ENCODE measurements at regions not wholly inside any gene's neighbourhood (a gene's known extent, or its start where the extent isn't known, plus 50 kb on each side); places are given as distances from the start of the nearest gene placed in this dataset.

DNA sequence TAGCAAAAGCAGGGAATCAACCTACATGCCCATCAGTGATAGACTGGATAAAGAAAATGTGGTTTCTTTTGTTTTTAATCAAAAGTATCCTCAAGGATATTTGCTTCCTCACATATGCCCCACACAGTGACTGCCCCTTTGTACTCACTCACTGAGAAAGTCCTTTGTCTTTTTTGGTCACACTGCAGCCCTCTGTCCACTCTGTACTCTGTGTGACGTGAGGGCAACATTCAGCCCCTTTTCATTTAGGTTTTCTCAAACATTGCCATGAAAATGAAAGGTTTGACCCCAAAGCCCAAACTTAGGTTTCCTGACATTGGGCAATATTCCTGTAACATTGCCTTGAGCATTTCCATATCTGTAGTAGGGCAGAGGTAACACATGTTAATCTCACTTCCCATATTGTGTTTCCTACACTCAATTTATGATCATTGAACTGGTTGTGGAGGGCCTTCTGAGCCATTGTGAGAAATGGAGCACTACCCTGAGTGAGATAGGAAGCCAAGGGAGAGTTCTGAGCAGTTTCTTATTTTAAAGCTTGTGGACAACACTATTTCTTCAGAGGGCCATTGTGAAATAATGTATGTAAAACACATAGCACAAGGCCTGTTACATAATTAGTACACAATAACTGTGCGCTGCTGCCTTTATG, 501.9 kb upstream of the C1orf87 start:
- DNase-seq: no peak

DNA sequence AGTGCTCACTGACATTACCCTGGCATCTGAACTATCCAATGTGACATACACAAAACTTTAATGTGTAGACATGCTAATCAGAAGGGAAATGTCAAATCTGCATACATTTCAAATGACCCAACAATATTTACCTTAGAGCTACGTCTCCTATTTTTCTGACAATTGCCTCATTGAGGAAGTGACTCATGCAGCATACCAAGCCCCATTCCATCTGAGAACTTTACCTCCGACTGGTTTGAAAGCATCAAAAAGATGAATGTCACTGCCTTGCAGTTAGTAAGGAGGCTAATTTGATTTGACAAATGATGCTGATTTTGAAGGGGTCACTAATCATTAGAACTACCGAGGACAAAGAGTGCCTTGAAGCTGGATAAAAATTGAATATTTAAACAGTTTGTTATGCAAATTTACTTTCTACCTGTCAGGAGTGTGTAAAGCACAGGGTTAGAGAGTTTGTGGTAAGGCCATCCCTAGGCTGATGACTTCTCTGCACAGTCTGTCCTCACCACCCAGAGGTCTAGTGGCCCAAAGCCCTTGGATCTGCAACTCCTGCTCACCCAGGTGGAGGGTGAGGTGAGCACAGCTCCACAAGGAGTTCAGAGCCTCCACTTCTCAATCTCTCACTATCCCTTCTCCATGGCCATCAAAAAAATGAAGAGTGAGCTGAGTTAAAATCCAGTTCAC, 500.3 kb upstream of the C1orf87 start:
- DNase-seq: no peak

DNA sequence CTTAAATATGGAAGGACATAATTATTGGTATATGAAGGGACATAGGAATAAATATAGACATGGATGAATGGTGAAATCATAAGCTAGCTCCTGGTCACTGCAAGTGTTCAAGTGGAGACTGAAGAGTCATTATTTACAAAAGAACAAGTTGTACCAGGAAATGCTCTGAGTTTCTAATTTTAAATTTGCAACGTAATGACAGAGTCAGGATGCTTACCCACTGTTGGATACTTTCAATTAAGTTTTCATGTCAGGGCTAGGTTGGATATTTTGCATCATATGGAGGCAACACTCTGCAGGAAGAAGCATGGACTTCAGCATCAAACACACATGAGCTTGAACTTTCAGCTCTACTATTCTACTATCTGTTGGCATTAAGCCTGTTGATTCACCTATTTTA, 499.6 kb upstream of the C1orf87 start:
- DNase-seq: no peak

DNA sequence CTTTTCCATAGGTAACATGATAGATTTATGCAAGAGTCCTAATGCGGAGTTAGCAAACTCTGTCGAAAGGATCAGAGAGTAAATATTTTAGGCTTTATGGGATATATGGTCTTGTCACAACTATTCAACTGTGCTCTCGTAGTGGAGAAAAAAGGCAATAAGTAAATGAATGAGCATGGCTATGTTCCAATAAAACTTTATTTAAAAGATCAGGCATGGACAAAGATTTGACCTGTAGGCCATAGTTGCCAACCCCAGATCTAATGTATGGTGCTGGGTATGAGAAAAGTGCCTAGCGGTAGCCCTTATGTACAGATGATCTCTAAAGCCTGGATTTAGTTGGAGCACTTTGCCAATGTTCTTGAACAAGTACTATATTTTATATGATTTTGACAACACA, 498.8 kb upstream of the C1orf87 start:
- no peak for DNase-seq

DNA sequence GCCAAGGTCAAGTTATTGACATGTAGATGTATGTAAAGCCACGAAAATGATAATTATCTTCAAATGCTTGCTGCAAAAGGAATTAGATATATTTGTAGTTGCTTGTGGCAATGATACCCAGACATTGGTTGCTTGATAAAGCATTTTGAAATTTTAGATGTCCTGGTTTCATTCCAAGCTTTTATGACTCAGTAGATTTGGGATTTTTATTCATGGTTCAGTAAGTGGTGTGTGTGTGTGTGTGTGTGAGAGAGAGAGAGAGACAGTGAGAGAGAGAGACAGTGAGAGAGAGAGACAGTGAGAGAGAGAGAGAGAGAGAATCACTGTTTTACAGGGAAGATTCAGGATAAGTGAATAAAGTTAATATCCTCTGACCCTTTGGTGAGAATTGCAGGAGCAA, 498.2 kb upstream of the C1orf87 start:
- no peak for DNase-seq

DNA sequence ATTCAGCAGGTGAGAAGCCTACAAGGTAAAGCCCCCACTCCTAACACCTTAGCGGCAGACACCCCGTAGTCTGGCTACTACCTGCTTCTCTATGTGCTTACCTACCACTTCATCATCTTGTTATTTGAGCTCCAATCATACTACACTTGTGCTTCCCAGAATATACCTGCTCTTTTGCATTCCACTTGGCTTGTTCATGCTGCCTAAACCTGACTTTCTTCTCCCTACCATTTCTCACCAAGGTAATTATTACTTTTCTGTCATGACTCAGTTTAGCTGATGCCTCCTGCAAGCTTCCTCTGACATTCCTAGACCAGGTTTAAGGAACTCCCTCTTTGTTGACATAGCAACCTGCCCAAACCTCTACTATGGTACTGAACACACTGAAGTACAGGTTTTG, 495.6 kb upstream of the C1orf87 start:
- DNase-seq: no peak

DNA sequence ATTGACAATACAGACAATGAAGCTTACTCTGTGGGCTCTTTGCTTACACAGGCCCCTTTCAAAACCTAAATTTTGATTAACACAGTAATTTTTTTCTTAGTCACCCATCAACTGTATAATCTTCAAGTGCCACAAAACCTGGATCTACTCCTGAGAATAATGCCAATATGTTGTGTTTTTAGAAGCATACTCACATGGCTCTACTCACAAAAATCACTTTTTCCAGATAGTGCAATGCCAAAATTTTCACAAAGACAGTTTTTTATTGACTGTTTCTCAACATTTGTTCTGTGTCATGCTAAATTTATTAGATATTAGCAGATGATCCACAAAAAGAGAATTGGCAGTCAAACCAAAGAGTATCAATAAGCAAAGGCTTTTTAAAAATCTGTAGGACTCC, 493.7 kb upstream of the C1orf87 start:
- DNase-seq: no peak

DNA sequence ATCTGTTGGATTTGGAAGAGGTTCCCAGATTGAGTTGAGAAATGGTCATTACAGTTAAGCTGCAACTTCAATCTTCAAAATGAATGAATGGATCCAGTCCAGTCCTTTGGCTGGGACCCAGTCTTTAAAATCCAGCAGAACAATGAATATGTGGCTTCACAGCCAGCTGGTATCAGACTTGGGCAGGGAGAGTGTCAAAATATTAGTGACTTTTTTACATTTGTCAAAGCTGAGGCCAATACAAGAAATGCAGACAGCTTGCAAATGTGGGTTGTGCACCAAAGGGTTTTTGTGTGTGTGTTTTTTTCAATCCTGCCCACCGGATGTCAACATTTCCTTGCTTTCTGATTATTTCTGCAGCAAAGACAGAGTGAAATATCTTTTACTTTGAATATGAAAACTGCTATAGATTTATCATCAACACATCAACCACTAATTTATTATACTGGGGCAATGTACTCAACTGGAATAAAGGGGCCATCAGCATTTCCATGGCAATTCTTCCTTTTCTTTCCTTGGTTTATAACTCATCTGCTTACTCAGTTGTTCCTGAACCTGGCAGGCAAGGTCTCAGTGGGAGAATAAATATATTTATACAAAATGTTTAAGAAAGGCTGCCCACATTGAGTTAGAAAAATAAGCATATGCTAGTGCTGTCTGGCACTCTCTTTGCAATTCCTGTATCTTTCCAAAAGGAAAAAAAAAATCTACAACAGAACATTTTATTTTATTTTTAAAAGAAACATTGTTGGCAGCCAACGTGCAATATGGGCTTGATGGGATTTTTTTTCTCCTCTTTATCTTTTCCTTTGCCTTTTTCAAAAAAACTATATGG, 491.6 kb upstream of the C1orf87 start:
- no peak for DNase-seq

DNA sequence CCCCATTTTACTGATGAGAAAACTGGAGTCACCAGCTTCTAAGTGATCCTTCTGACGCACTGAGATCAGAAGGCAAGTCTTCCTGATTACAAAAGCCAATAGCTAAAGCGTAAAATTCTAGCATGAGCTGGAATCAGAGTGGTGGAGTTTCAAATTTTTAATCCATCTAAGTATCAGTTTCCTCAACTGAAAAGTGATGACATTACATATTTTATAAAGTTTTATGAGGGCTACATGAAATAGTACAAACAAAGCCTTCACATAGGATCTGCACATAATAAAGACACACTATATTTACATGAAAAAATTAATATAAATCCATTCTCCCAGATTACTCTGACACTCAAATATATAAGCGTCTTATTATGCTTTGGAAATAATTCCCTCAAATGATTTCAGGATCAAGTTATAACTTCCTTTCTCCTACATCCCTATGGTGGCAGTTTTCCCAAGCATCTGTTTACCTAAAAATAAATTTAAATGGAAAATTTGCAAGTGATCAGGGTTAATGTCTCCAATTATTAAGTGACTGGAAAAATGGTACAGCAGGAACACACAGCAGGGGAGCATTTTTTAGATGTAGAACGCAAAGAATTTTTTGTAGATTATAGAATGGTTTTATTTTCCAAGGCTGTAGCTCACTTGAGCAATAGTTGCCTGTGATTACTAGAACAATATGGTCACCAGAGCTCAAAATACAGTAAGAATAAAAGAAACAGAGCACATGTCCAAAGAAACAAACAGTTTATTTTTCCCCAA, 490.4 kb upstream of the C1orf87 start:
- no peak for DNase-seq

DNA sequence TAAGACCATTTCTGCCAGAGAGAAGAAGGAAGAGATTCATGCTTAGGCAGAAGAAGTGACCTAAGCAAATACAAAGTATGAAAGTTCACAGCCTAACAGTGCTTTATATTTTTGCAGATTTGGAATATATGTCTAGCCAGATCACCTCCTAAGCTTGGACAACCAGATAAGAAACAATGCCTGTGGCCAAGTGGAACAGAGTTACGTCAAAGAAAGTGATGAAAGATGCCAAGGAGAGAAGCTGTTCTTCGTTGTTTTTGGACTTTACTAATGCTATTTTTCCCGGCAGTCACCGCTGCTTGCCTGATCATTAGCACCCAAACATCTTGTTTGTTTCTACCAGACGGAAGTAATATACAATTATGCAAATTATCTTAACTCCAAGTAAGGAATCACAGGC, 489.2 kb upstream of the C1orf87 start:
- no peak for DNase-seq

DNA sequence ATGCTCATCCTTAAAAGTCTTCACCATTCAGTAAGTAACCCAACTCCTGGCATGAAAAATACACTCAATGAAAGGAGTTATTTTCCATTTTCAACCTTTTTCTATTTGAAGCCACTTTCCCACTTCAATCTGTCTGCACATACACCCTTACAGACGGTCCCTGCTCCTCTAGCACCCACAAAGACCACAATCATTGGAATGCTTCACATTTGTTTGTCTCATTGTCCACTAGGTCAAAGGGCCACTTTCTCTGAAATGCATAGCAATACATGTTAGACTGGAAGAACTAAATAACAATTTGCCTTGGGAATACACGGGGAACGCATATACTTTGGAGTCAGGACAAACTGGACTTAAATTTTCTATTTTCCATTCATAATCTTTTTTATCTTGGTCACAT, 487.1 kb upstream of the C1orf87 start:
- DNase-seq: no peak

DNA sequence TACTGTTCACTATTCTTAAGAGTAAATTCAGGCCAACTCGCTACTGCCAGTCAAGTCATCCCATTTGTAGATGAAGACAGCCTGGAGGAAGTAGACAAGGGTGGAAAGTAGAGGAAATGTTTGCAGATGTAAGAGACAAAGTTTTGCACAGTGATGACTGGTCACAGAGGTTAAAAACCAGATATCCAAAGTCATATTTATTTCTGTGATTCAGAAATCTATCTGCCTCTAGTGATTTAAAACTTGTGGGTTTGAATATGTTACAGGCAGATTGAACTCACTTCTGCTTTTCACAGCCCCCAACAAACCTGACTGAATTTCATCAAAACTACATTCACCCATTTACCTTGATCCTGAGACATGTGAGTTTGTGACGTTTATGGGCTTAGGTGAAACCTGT, 484.7 kb upstream of the C1orf87 start:
- DNase-seq: no peak

DNA sequence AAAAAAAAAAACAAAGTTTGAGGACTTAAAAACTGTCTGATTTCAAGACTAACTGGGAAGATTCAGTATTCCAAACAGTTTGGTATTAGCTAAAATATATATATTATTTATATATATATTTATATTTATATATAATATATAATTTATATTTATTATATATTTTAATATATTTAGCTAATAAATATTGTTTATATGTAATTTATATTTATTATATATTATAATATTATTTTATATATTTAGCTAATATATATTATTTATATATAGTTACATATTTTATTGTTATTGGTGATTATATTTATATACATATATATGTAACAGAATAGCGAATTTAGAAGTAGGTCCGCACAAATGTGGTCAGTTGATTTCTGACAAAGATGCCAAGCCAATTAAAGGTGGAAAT, 480.2 kb upstream of the C1orf87 start:
- DNase-seq: no peak

DNA sequence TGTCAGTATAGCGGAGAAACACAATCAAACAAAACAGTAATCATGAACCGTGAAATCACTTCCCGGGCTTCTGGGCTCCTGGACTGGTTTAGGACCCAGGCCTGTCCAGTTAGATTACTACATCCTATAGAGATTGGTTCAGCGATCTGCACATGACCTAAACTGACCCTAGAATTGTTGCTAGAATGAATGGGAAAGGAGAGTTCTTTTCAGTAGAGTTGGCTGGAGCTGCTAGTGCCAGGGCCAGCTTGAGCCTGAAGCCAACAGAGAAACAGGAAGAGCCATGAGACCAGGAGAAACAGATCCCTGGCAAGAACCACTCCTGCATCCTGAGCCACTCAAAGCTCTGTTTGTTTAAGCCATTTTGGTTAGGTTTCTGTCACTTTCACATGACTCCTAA, 474.3 kb upstream of the C1orf87 start:
- DNase-seq: no peak

DNA sequence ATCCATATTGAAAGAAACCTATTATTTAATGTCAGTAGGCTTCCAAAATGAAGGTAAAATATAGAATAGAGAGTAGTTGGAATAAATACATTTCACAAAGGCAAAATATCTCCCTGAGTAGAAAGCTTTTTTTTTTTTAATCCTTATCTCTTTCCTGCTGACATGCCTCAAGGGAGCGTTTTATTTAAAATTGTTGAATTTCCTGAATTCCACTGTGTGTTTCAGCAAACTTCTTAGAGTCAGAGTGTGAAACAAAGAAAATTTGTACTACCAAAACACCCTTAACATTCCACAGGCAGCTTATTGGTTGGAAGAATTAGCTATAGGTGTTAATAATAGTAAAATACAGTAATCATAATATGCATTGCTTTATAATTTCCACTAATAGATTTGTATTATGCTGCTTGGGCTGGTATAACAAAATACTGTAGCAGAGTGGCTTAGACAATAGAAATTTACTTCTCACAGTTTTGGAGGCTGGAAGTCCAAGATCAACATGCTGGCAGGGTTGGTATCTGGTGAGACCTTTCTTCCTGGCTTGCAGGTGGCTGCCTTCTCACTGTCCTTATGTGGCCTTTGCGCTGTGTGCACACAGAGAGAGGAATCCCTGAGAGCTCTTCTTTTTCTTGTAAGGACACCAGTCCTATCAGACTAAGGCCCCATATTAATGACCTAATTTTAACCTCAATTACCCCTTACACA, 468.4 kb upstream of the C1orf87 start:
- DNase-seq: no peak

DNA sequence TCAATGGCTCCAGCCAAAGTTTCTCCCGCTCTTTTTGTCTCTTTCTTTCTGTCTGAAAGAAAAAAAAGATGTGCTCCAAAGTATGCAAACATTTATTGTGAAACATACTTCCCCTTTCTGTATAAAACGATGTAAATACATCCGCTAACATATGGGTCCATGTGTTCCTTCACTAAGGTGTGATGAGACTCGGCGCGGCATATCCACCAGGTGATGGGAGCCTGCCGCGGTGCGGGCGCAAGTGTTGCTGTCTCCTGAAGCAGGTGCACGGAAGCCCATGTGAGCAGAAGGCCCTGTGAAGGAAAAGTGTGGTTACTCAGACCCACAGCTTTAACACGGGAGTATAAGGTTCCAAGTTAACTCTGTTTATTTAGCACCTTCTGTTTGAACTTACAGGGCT, 466.6 kb upstream of the C1orf87 start:
- no peak for DNase-seq

DNA sequence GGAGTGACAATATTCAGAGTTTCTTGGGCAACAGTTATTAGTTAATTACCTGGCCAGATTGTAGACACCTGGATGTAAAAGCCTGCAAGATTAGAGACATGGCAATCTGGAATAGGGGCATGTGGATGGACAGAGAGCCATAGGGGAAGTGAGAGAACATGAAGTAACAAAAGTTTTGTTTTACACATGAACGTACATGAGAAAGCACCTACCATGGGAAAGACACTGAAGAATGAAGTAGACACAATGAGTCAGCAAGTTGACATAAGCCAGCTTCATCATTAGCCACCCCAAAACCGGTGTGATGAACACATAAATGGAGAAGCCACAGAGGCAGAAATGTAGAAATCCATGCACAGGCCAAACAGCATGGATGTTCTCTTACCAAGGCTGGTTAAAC, 462.1 kb upstream of the C1orf87 start:
- DNase-seq: no peak

DNA sequence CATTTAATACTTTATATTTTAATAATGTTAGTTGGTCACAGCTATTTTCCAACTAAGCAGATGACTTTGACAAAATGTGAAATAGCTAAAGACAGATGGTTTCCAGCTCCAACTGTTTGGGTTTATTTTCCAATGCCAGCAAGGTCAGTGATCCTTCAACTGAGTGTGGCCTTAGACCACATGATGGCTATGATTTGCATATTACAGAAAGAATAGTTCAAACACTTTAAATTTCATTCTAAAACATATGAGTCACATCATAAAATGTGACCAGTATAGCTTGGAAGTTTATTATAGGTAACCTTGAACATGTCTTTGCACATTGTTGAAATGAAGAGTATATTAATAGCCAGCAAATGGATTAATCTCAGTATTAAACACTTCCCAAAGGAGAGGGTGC, 454.0 kb upstream of the C1orf87 start:
- DNase-seq: no peak

DNA sequence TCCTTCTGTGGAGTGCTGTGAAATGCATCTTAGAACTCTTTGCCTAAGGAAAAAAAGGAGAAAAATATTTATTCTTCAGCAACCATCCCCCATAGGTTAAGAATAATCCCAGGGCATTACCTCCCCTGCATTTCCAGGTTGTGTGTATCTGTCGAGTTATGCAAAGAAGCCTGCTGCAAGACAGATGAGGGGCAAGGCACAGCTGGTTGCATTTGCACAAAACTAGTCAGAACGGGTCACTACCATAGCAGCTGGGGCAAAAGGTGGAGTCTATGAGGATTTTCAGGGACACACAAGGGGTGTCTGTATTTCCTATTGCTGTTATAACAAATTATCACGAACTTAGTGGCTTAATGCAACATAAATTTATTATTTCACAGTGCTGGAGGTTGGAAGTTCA, 443.4 kb upstream of the C1orf87 start:
- DNase-seq: no peak

DNA sequence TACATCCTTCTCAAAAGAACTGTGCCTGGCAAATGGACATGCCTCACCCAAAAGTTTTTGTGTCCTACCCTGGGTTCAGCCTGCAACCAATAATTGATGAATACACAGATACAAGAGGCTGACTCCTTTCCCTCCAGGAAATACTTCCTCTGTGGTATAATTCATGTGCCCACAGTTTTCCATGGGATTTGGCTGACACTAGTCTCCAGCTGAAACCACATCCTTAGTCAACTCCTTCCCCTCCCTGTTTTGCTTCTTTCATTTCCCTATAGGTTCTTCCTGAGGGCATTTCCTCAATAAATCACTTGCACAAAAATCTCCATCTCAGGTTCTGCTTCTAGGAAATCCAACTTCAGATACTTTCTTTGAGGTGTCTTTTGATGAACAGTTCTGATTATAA, 436.6 kb upstream of the C1orf87 start:
- no peak for DNase-seq

DNA sequence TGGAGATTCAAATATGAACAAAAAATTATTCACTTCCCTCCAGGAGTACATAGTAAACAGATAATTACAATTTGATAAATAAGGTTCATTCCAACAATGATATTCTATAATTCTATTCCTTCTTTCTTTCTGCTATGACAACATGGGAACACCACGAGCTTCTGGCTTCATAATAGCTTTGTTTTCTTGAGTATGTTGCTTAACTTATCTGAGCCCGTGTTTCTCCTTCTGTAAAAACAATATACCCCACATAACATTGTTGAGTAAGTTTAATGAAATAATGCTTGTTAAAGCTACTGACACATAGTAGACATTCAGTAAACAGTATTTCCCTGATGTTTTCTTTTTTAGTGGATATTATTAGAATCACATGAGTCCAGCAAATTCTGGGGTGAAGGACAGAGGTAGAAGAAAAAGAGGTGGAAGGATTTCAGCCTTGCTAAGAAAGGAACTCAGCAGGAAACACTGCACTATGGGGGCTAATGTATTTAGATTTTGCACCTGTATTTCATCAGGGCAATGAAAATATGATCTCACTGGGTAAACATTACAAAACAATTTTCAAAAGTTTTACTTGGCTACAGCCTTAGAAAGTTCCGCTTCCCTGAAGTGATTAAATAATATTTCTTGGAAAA, 430.8 kb upstream of the C1orf87 start:
- peak in 1 of 2 experiments; percentile 2 for DNase-seq

DNA sequence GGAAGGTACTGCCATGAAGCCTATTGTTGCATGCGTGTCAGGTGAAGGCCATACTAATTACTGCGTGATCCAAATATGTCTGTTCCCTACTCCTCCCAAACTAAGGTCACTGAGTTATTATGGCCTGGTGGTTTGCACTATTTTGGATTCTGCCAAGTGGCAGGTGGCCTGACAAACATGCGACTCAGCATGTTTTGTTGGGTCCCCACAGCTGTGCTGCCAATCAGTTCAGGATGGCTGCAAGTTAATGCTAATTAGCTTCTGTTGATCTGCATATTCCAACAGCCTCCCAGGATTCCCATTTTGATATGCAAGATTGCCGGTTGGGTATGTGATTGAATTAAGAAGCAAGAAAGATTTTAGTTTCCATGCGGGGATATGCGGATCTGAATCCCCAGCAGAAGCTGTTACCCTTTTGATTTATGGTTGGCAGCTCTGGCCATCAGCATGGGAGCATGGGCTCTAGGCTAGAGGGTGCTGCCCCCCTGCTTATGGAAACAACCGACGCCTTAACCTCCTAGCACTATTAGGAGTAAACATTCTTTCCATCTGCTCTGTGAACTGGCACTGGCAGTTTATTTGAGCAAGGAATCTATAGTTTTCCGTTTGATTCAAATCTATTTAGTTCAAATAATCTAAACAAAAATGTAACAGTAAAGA, 429.8 kb upstream of the C1orf87 start:
- DNase-seq: peak; percentile 8 to 15
